ENCODE measurements at regions not wholly inside any gene's neighbourhood (a gene's known extent, or its start where the extent isn't known, plus 50 kb on each side); places are given as distances from the start of the nearest gene placed in this dataset.

DNA sequence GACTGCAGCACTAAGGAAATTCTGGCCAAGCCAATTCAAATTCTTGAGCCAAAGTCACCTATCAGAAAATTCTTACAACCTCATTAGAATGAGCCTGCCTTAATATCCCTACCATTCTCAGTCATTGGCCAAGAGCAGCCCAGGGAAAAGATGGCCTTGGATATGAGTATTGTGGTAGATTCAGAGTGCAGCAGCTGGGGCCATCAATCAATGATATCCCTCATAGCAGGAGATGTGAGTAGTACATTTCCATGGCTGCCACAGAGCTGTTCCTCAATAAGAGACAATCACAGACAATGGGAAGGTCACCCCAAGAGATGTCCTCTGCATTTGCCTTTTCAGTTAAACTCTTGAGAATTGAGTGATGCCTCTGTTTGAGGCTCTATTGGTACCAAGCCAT is 161.6 kb downstream of the DYRK2 start:
- Histone ChIP-seq H3K9ac (ENCODE audit: insufficient read depth, low read depth, low read length) (no peak overlapping the region), H3K4me2 (ENCODE audit: low read depth, low read length) (no peak overlapping the region), H3K27ac (ENCODE audit: extremely low read length, insufficient read depth, low read length) (no peak overlapping the region), H3K4me1 (ENCODE audit: insufficient read depth, low read length) (no peaks in the 10 kb centered on the region), H3K36me3 (replicated peaks in 1 of 2; ENCODE audit: control insufficient read depth in 1 of 2, insufficient read depth in 2 of 2, low read length in 2 of 2) (no peaks in the 10 kb centered on the region), H3K9me3 (ENCODE audit: low read length) (peaks cover 3% of the 10 kb centered on the region), H3K4me3 (replicated peaks in 1 of 3; ENCODE audit: insufficient read depth in 1 of 3, low read depth in 2 of 3, low read length in 3 of 3) (no peak overlapping the region), H4K20me1 (ENCODE audit: insufficient read depth, low read length) (no peaks in the 10 kb centered on the region), H3K27me3 (ENCODE audit: control insufficient read depth in 1 of 2, insufficient read depth in 2 of 2, low read length in 2 of 2) (no peaks in the 10 kb centered on the region), H3K79me2 (ENCODE audit: insufficient read depth, low read length) (no peaks in the 10 kb centered on the region), H2AFZ (ENCODE audit: low read length) (no peak overlapping the region)
- no peak for ATAC-seq
- intact Hi-C loops (cut with micrococcal nuclease; ENCODE audit: unreplicated experiment): no loop called here
- CTCF ChIA-PET (ENCODE audit: low intra/inter-chr PET ratio, low total read pairs): no interaction called here
- no peak for FAIRE-seq
- no TSS peak for BruUV-seq (replicated peaks)
- DNase-seq (ENCODE audit: low spot score): no peak
- POLR2A ChIA-PET: no interaction called here
- in situ Hi-C loops (cut with HindIII; ENCODE audit: extremely low pct_ligation_motif_present, low pct_unique_long_range_greater_than_20kb): no loop called here
- no peak for TF ChIP-seq ZNF780A (CRISPR knock-in tag; IDR thresholded peaks at IDR 0.05)
- no peak for TF ChIP-seq FOXA3 (CRISPR knock-in tag; IDR thresholded peaks at IDR 0.05)
- TF ChIP-seq ZNF747 (CRISPR knock-in tag; IDR thresholded peaks at IDR 0.05; ENCODE audit: borderline replicate concordance): no peak

DNA sequence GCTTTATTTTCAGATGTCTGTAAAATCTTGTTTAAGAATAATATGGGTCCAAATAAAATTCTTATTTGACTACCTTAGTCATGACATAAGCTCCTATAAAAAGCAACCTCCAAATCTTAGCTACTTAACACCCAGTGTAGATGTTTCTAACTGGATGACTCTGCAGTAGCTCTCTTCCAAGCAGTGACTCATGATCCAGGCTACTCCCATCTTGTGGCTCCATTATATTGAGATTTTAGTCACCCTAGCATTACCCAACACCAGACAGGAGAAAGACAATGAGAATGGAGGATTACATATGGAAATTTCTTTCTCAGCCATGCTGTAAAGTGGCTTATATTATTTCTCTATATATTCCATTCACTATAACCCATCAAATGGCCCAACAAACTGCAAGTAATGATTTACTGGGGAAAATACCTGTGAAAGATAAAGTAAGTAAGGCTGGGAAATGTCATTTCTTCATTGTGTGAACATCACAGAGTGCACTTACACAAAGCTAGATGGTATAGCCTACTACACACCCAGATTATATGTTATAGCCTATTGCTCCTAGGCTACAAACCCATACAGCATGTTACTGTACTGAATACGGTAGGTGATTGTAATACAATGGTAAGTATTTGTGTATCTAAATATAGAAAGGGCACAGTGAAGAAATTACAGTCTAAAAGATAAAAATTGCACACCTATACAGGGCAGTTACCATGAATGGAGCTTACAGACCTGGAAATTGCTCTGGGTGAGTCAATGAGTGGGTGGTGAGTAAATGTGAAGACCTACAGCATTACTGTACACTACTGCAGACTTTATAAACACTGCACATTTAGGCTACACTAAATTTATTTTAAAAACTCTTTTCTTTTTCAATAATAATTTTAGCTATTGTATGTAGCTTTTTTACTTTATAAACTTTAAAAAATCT is 163.2 kb downstream of the DYRK2 start:
- H4K20me1 ChIP-seq (ENCODE audit: insufficient read depth, low read length): no peaks in the 10 kb centered on the region
- BruUV-seq (replicated peaks): no TSS peak
- DNase-seq (ENCODE audit: low spot score) (no peak), FAIRE-seq (no peak), ATAC-seq (no peak)
- H3K79me2 ChIP-seq (ENCODE audit: insufficient read depth, low read length): no peaks in the 10 kb centered on the region
- H3K27me3 ChIP-seq (ENCODE audit: control insufficient read depth in 1 of 2, insufficient read depth in 2 of 2, low read length in 2 of 2): no peaks in the 10 kb centered on the region
- no peaks in the 10 kb centered on the region for H3K4me1 ChIP-seq (ENCODE audit: insufficient read depth, low read length)
- H3K9me3 ChIP-seq (ENCODE audit: low read length): peaks cover 18% of the 10 kb centered on the region
- no peak overlapping the region for H3K9ac ChIP-seq (ENCODE audit: insufficient read depth, low read depth, low read length)
- intact Hi-C loops (cut with micrococcal nuclease; ENCODE audit: unreplicated experiment) (no loop called here), in situ Hi-C loops (cut with HindIII; ENCODE audit: extremely low pct_ligation_motif_present, low pct_unique_long_range_greater_than_20kb) (no loop called here)
- no peak overlapping the region for H3K27ac ChIP-seq (ENCODE audit: extremely low read length, insufficient read depth, low read length)
- CTCF ChIA-PET (ENCODE audit: low intra/inter-chr PET ratio, low total read pairs): no interaction called here
- H2AFZ ChIP-seq (ENCODE audit: low read length): no peak overlapping the region
- POLR2A ChIA-PET: no interaction called here
- no peak overlapping the region for H3K4me2 ChIP-seq (ENCODE audit: low read depth, low read length)
- 13% methylated on average over 1 of the region's 1 CpG for WGBS (ENCODE audit: low lambda C conversion rate)
- no peaks in the 10 kb centered on the region for H3K36me3 ChIP-seq (replicated peaks in 1 of 2; ENCODE audit: control insufficient read depth in 1 of 2, insufficient read depth in 2 of 2, low read length in 2 of 2)
- no peak overlapping the region for H3K4me3 ChIP-seq (replicated peaks in 1 of 3; ENCODE audit: insufficient read depth in 1 of 3, low read depth in 2 of 3, low read length in 3 of 3)
- TF ChIP-seq TAF15 (IDR thresholded peaks at IDR 0.05; ENCODE audit: low read depth, low read length, poor library complexity, severe bottlenecking): no peak
- TF ChIP-seq ARNTL (CRISPR knock-in tag; IDR thresholded peaks at IDR 0.05): no peak
- no peak for TF ChIP-seq NFE2 (CRISPR knock-in tag; IDR thresholded peaks at IDR 0.05)
- TF ChIP-seq, protein P1, sequence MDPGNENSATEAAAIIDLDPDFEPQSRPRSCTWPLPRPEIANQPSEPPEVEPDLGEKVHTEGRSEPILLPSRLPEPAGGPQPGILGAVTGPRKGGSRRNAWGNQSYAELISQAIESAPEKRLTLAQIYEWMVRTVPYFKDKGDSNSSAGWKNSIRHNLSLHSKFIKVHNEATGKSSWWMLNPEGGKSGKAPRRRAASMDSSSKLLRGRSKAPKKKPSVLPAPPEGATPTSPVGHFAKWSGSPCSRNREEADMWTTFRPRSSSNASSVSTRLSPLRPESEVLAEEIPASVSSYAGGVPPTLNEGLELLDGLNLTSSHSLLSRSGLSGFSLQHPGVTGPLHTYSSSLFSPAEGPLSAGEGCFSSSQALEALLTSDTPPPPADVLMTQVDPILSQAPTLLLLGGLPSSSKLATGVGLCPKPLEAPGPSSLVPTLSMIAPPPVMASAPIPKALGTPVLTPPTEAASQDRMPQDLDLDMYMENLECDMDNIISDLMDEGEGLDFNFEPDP (CRISPR knock-in tag; conservative IDR thresholded peaks at IDR 0.05): no peak
- no peak for TF ChIP-seq MBNL3 (CRISPR knock-in tag; conservative IDR thresholded peaks at IDR 0.05)
- no peak for TF ChIP-seq ASH2L (IDR thresholded peaks at IDR 0.05; ENCODE audit: insufficient read length, low read depth, low read length)
- TF ChIP-seq, protein P2, sequence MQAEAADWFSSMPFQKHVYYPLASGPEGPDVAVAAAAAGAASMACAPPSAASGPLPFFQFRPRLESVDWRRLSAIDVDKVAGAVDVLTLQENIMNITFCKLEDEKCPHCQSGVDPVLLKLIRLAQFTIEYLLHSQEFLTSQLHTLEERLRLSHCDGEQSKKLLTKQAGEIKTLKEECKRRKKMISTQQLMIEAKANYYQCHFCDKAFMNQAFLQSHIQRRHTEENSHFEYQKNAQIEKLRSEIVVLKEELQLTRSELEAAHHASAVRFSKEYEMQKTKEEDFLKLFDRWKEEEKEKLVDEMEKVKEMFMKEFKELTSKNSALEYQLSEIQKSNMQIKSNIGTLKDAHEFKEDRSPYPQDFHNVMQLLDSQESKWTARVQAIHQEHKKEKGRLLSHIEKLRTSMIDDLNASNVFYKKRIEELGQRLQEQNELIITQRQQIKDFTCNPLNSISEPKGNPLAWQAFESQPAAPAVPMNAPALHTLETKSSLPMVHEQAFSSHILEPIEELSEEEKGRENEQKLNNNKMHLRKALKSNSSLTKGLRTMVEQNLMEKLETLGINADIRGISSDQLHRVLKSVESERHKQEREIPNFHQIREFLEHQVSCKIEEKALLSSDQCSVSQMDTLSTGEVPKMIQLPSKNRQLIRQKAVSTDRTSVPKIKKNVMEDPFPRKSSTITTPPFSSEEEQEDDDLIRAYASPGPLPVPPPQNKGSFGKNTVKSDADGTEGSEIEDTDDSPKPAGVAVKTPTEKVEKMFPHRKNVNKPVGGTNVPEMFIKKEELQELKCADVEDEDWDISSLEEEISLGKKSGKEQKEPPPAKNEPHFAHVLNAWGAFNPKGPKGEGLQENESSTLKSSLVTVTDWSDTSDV (CRISPR knock-in tag; IDR thresholded peaks at IDR 0.05): no peak
- TF ChIP-seq, protein P3, sequence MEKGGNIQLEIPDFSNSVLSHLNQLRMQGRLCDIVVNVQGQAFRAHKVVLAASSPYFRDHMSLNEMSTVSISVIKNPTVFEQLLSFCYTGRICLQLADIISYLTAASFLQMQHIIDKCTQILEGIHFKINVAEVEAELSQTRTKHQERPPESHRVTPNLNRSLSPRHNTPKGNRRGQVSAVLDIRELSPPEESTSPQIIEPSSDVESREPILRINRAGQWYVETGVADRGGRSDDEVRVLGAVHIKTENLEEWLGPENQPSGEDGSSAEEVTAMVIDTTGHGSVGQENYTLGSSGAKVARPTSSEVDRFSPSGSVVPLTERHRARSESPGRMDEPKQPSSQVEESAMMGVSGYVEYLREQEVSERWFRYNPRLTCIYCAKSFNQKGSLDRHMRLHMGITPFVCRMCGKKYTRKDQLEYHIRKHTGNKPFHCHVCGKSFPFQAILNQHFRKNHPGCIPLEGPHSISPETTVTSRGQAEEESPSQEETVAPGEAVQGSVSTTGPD (CRISPR knock-in tag; IDR thresholded peaks at IDR 0.05): no peak
